GM12878 (cell line): ENCODE measurements at regions not wholly inside any gene's neighbourhood (a gene's known extent, or its start where the extent isn't known, plus 50 kb on each side); places are given as distances from the start of the nearest gene placed in this dataset.

Experiments
- ATAC-seq: fragments of 200-7000 bp; cut with Tn5 transposase; 3 replicates; pipeline ENCODE4 v1.9.1; 2020; ENCODE audit warnings: mild to moderate bottlenecking, moderate library complexity
- BruUV-seq: library from RNA; stranded (reverse); fragments of 400-500 nt; replicated peaks from 2 replicates; lab custom pipeline; 2021; lab: Mats Ljungman, UMichigan
- CTCF ChIA-PET: fragments of 300-600 bp; sonication (Branson Sonifier 250); formaldehyde crosslinking; extraction: SDS; loops from one replicate; lab custom pipeline; 2021; ENCODE audit warnings: inconsistent platforms; lab: Yijun Ruan, JAX
- POLR2A ChIA-PET: fragments of 350-600 bp; formaldehyde crosslinking; extraction: SDS; loops from one replicate; lab custom pipeline; 2021; ENCODE audit warnings: inconsistent platforms; lab: Charles Lee
- RAD21 ChIA-PET: fragments of 300-600 bp; sonication (Branson Sonifier 250); formaldehyde crosslinking; loops from one replicate; lab custom pipeline; 2023; ENCODE audit warnings: antibody characterized with exemption; ENCODE audit not compliant: unreplicated experiment; lab: Charles Lee
- SMC1A ChIA-PET: fragments of 300-600 bp; sonication (Branson Sonifier 250); formaldehyde crosslinking; loops from one replicate; lab custom pipeline; 2023; ENCODE audit not compliant: unreplicated experiment, uncharacterized antibody; lab: Charles Lee
- DNase-seq: peaks from one replicate; pipeline ENCODE4 v3.0.0-alpha.2; 2011; ENCODE audit warnings: low read depth, low spot score
- FAIRE-seq: peaks from 3 replicates; lab custom pipeline; 2011; peaks lifted over from hg19 to GRCh38; lab: Jason Lieb, UNC
- H2AFZ ChIP-seq: 2 replicates; pipeline ENCODE4 v1.6.0; 2011; ENCODE audit warnings: low read depth, low read length, control low read depth; ENCODE audit not compliant: control insufficient read depth
- H3K27ac ChIP-seq: 2 replicates; pipeline ENCODE4 v1.5.1; 2011; ENCODE audit warnings: control low read depth; ENCODE audit not compliant: control insufficient read depth, insufficient read depth
- H3K27me3 ChIP-seq, 2 experiments: replicated peaks in 1 of 2; 2 replicates each; pipeline versions ENCODE4 v1.6.0 to v1.6.1; 2011; ENCODE audit warnings: low read length in 1 of 2; ENCODE audit not compliant: control insufficient read depth in 2 of 2, insufficient read depth in 2 of 2
- H3K36me3 ChIP-seq, 2 experiments: 2 replicates each; pipeline ENCODE4 v1.5.1; 2011; ENCODE audit warnings: low read length in 1 of 2; ENCODE audit not compliant: control insufficient read depth in 2 of 2, insufficient read depth in 2 of 2
- H3K4me1 ChIP-seq: 2 replicates; pipeline ENCODE4 v1.6.1; 2011; ENCODE audit warnings: mild to moderate bottlenecking, low read length, moderate library complexity, mixed read lengths; ENCODE audit not compliant: control insufficient read depth, insufficient read depth
- H3K4me2 ChIP-seq: 2 replicates; pipeline ENCODE4 v1.6.0; 2011; ENCODE audit warnings: control low read depth; ENCODE audit not compliant: control insufficient read depth, insufficient read depth
- H3K4me3 ChIP-seq: fragments of 200-600 bp; sonication (generic); 2 replicates; pipeline ENCODE4 v1.5.1; 2016
- H3K79me2 ChIP-seq: 2 replicates; pipeline ENCODE4 v1.6.0; 2011; ENCODE audit warnings: low read length; ENCODE audit not compliant: control insufficient read depth, insufficient read depth
- H3K9ac ChIP-seq: 2 replicates; pipeline ENCODE4 v1.8.0; 2011; ENCODE audit warnings: low read length, control low read depth, mixed read lengths; ENCODE audit not compliant: control insufficient read depth, insufficient read depth
- H3K9me3 ChIP-seq: replicated peaks from 3 replicates; pipeline ENCODE4 v1.5.1; 2011; ENCODE audit warnings: mild to moderate bottlenecking, low read length; ENCODE audit not compliant: control insufficient read depth, insufficient read depth
- H4K20me1 ChIP-seq: 2 replicates; pipeline ENCODE4 v1.6.0; 2011; ENCODE audit not compliant: control insufficient read depth, insufficient read depth
- JUNB ChIP-seq: IDR thresholded peaks from 2 replicates; pipeline ENCODE4 v1.6.1; 2016; ENCODE audit warnings: antibody characterized with exemption, mild to moderate bottlenecking
- NFIC ChIP-seq: IDR thresholded peaks from 2 replicates; pipeline ENCODE4 v1.6.1; 2012; ENCODE audit warnings: low read depth, mild to moderate bottlenecking, inconsistent platforms, low read length, moderate library complexity
- NFXL1 ChIP-seq: fragments of 450-650 bp; IDR thresholded peaks from 2 replicates; pipeline ENCODE4 v1.6.1; 2017; ENCODE audit warnings: antibody characterized with exemption, mild to moderate bottlenecking, borderline replicate concordance
- WGBS: methylation state at CpG from one replicate; pipeline ENCODE4 v1.1.6; 2016; ENCODE audit warnings: low lambda C conversion rate; ENCODE audit not compliant: insufficient replicate concordance, insufficient coverage; ENCODE audit errors: missing lambda C conversion rate; 5-methylcytosine and 5-hydroxymethylcytosine counted together
- in situ Hi-C: fragments of 300-500 bp; cut with MboI; formaldehyde crosslinking; loops from 9 replicates; pipeline ENCODE4 v1.14.3; 2018; ENCODE audit warnings: mixed read lengths
- intact Hi-C: fragments of 100-400 bp; cut with micrococcal nuclease; formaldehyde crosslinking; loops from one replicate; pipeline ENCODE4 v1.14.2; 2022; ENCODE audit not compliant: unreplicated experiment
- TF ChIP-seq, protein P1 (sequence below): fragments of 450-650 bp; IDR thresholded peaks from 2 replicates; pipeline ENCODE4 v1.6.1; 2017; ENCODE audit warnings: antibody characterized with exemption, mild to moderate bottlenecking, moderate library complexity

- CTCF ChIA-PET = interaction anchor here (0.7 to 1.0 kb wide), 2 partner anchors 16 to 96 kb away, joined by 3 read pairs; no protein-coding TSS in a partner anchor
Measured at GRCh38 chr10:91154842-91155241, 65.6 kb upstream of the PCGF5 start.

More at GRCh38 chr10:91154842-91155241, 65.6 kb upstream of the PCGF5 start:
- POLR2A ChIA-PET = no interaction called here
- no peaks in the 10 kb centered on the region for H3K27me3 ChIP-seq
- 2% methylated on average over 2 of the region's 2 CpGs for WGBS
- no peaks in the 10 kb centered on the region for H3K79me2 ChIP-seq
- no peaks in the 10 kb centered on the region for H3K4me1 ChIP-seq
- H3K9me3 ChIP-seq = no peaks in the 10 kb centered on the region
- peak; percentile 7 for FAIRE-seq
- H3K27ac ChIP-seq = no peak overlapping the region
- no peaks in the 10 kb centered on the region for H3K36me3 ChIP-seq
- intact Hi-C loops = no loop called here
- H3K4me2 ChIP-seq = no peak overlapping the region
- H3K4me3 ChIP-seq = no peak overlapping the region
- in situ Hi-C loops = no loop called here
- no peaks in the 10 kb centered on the region for H4K20me1 ChIP-seq
- no peak for DNase-seq
- H3K9ac ChIP-seq = no peak overlapping the region
- ATAC-seq = no peak; the same call in 2 of the 3 replicates
- no peak overlapping the region for H2AFZ ChIP-seq
- BruUV-seq = no TSS peak
- RAD21 ChIA-PET = interaction anchor here (1.0 to 1.2 kb wide), 2 partner anchors 46 to 96 kb away, joined by 3 to 5 read pairs; no protein-coding TSS in a partner anchor
- TF ChIP-seq, protein P1, sequence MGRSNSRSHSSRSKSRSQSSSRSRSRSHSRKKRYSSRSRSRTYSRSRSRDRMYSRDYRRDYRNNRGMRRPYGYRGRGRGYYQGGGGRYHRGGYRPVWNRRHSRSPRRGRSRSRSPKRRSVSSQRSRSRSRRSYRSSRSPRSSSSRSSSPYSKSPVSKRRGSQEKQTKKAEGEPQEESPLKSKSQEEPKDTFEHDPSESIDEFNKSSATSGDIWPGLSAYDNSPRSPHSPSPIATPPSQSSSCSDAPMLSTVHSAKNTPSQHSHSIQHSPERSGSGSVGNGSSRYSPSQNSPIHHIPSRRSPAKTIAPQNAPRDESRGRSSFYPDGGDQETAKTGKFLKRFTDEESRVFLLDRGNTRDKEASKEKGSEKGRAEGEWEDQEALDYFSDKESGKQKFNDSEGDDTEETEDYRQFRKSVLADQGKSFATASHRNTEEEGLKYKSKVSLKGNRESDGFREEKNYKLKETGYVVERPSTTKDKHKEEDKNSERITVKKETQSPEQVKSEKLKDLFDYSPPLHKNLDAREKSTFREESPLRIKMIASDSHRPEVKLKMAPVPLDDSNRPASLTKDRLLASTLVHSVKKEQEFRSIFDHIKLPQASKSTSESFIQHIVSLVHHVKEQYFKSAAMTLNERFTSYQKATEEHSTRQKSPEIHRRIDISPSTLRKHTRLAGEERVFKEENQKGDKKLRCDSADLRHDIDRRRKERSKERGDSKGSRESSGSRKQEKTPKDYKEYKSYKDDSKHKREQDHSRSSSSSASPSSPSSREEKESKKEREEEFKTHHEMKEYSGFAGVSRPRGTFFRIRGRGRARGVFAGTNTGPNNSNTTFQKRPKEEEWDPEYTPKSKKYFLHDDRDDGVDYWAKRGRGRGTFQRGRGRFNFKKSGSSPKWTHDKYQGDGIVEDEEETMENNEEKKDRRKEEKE = no peak
- TF ChIP-seq NFXL1 (no peak), JUNB (peak; percentile 66), NFIC (peak; percentile 35; the same call in 1 of the 2 replicates)
- SMC1A ChIA-PET = interaction anchor here (2.3 kb wide), 1 partner anchor 96 kb away, joined by 8 read pairs; no protein-coding TSS in a partner anchor
